NCI-H510A treated with DMSO at 0.1 percent for 48 hours (cell line): ENCODE measurements at regions not wholly inside any gene's neighbourhood (a gene's known extent, or its start where the extent isn't known, plus 50 kb on each side); places are given as distances from the start of the nearest gene placed in this dataset.
"Not testable (repeated sequence)": the region's sequence is repeated elsewhere in the genome, so short reads cannot be mapped to it uniquely, and the experiment has no call there.

Experiments
- DNase-seq: peaks from one replicate; lab custom pipeline; 2025; lab: John Stamatoyannopoulos, UW

GRCh38 chr12:14032191-14032590 lies 50.8 kb upstream of the GRIN2B start:
- DNase-seq = not testable (repeated sequence)

GRCh38 chr12:14043776-14044175 lies 62.4 kb upstream of the GRIN2B start:
- DNase-seq = no peak

- no peak for DNase-seq
Measured at GRCh38 chr12:14048941-14049545, 67.6 kb upstream of the GRIN2B start.

GRCh38 chr12:14057895-14058294 lies 76.5 kb upstream of the GRIN2B start:
- no peak for DNase-seq

- DNase-seq = no peak
Measured at GRCh38 chr12:14058717-14059116, 77.3 kb upstream of the GRIN2B start.

DNA sequence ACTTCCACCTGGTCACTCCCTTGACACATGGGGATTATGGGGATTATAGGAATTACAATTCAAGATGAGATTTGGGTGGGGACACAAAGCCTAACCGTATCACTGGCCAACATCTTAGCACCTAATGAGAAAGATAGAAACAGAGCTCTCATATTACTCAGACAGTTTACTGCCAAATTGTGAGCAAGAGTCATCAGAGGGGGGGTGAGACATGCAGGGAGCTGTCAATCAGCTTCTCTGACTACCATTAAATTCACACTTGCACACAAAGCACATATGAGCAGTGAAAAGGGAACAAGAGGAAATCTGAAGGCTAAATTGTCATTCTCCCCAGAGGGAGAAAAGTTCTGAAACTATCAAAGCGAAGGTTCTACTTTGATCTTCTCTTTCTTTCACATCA lies 78.1 kb upstream of the GRIN2B start:
- no peak for DNase-seq

GRCh38 chr12:14065616-14066015 lies 84.2 kb upstream of the GRIN2B start:
- no peak for DNase-seq

GRCh38 chr12:14066021-14066420 lies 84.6 kb upstream of the GRIN2B start:
- DNase-seq = no peak

DNA sequence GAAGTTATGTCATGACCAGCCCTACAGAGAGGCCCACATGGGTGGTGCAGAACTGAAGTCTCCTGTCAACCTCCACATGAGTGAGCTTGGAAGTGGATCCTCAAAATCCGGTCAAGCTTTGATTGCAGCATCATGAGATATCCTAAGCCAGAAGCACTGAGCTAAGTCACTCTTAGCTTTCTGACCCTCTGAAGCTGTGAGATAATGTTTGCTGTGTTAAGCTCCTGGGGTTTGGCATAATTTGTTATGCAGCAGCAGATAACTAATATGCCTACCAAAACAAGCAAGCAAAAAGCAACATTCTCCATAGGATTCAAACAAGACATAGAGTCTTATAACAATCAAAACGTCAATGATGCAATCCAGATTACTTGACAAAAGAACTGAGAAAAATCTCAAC lies 87.6 kb upstream of the GRIN2B start:
- DNase-seq = no peak

GRCh38 chr12:14071833-14072232 lies 90.4 kb upstream of the GRIN2B start:
- no peak for DNase-seq

- no peak for DNase-seq
Measured at GRCh38 chr12:14072987-14073386, 91.6 kb upstream of the GRIN2B start.

DNA sequence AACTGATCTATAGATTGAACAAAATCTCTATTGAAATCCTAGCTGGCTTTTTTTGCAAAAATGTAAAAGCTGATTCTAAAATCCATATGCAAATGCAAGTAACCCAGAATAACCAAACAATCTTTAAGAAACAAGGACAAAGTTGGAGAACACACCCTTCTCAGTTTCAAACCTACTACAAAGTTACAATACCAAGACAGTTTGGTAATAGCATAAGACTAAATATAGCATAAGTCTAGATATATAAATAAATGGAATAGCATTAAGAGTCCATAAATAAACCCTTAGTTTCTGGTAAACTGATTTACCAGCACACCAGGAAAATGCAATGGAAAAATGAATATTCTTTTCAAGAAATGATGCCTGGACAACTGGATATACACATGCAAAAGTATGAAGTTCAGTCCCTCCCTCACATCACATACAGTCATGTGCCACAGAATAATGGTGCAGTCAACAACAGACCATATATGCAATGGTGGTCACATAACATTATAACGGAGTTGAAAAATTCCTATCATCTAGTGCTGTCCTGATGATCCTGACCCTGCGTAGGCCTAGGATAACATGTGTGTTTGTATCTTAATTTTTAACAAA lies 94.5 kb upstream of the GRIN2B start:
- DNase-seq = no peak

- DNase-seq = no peak
Measured at GRCh38 chr12:14076538-14076937, 95.1 kb upstream of the GRIN2B start.

- no peak for DNase-seq
Measured at GRCh38 chr12:14086838-14087237, 105.4 kb upstream of the GRIN2B start.

GRCh38 chr12:14099994-14100393 lies 118.6 kb upstream of the GRIN2B start:
- no peak for DNase-seq

GRCh38 chr12:14101556-14101955 lies 120.2 kb upstream of the GRIN2B start:
- DNase-seq = not testable (repeated sequence)

DNA sequence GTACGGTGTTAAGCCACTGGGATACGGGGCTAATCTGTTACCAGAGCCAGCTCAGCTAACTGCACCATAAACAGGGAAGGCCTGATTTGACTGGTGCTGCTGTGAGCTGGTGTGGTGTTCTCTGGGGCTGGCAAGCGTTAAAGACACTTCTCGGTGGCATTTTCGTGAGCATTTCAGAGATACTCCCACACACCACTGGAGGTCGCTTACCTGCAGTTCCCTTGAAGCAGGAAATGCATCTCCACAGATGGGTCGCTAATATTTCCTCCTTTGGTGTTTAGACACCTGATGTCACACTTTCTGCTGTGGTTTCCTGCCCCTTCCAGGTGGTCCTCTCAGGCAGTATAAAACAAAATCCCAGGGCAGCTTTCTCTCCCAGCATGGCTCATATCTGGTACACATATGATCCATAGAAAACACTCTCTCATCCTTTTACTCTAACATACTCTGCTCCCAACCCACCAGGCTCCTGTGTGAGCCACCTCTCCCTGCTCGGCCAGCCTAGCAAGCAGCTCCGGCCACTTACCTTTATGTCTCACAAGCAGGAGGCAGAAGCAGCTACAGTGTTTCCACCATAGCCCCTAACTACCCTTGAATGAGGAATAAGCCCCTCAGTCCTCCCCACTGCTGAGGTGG lies 129.9 kb upstream of the GRIN2B start:
- no peak for DNase-seq

DNA sequence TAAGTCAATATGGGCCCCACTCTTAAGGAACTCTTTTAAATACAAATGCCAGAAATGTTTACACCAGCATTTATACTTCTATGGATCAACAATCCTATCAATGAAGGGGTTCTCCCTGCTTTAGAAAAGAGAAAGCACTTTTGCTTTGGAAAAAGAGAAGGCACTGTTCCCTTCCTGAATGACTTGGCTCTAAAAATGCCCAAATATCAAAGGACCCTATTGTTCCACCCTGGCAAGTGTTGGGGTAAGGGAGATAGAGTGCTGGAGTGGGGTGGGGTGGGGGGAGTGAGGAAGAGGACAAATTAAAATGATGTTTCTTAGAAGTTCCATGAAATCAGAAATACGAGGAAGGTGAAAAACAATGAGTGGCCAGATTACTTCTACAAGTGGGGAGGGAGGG lies 131.6 kb upstream of the GRIN2B start:
- DNase-seq = no peak

DNA sequence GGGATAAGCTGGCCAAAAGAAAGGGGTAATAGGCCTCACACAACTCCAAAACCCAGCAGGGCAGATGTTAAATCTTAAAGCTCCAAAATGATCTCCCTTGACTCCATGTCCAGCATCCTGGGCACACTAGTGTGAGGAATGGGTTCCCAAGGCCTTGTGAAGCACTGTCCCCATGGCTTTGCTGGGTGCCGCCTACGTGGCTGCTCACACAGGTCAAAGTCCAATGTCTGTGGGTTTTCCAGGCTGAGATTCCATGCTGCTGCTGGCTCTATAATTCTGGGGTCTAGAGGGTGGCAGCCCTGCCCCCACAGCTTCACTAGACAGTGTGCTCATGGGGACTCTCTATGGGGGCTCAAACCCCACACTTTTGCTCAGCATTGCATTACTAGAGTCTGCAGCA lies 145.3 kb upstream of the GRIN2B start:
- no peak for DNase-seq

DNA sequence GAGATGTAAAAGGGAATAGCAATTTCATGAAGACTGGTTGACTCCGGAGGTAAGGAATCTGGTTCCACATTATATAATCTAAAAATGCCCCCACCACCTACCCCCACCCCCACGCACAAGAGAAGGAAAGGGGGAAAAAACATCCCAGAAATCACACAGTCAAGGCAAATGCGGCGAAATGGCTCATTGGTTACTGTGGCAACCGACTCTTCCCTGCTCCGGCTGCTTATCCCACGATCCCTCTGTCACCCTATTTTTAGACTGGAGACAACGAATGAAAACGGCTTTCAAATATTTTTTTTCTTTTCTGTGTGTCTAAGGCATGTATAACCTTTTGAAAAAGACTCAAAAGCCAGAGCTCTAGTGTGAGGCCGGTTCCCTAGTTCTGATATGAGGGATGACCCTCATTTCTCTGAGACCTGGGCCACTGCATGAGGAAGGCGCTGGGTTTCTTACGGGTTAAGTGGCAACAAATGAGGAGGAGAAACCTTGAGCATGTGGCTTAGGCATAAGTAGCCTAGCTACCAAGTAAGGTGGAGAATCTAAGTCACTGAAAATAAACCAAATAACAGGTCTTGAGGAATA lies 148.3 kb upstream of the GRIN2B start:
- DNase-seq = no peak

GRCh38 chr12:14135996-14136395 lies 154.6 kb upstream of the GRIN2B start:
- no peak for DNase-seq

DNA sequence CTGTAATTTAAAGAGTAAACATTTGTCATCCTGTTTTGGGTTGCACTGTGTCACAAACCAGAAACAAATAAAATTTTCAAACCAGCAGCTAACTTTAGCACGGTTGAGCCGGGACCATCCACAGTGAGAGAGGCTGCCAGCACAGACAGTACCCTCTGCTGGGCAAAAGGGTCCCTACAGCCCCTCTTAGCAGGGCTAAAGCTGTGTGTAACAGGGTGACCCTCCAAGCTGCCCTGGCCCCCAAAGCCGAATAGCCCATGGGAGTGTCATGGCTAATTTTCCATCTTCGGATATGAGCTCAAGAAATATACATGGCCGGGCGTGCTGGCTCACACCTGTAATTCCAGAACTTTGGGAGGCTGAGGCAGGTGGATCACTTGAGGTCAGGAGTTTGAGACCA lies 157.1 kb upstream of the GRIN2B start:
- DNase-seq = no peak

GRCh38 chr12:14148489-14149270 lies 167.3 kb upstream of the GRIN2B start:
- DNase-seq = no peak
